Suprapubic skin (tissue), 4 donors: ENCODE measurements at regions not wholly inside any gene's neighbourhood (a gene's known extent, or its start where the extent isn't known, plus 50 kb on each side); places are given as distances from the start of the nearest gene placed in this dataset.

Experiments used
- POLR2A ChIP-seq, 2 donors: fragments of 450-650 bp; IDR thresholded peaks; one replicate each; pipeline ENCODE4 v1.6.1; 2017; ENCODE audit warnings: antibody characterized with exemption in 2 of 2, mild to moderate bottlenecking in 2 of 2, moderate library complexity in 2 of 2
- POLR2AphosphoS5 ChIP-seq, 3 donors: sonication (generic); formaldehyde crosslinking; IDR thresholded peaks; one replicate each; pipeline ENCODE4 v1.6.1; 2017; ENCODE audit warnings: antibody characterized with exemption in 3 of 3
- TF ChIP-seq, protein P1 (sequence below), 2 donors: fragments of 200-600 bp in 1 of 2; fragments of 450-650 bp in 1 of 2; sonication (generic) in 1 of 2; IDR thresholded peaks; one replicate each; pipeline ENCODE4 v1.5.1; 2016 to 2019; ENCODE audit warnings: antibody characterized with exemption in 2 of 2, mild to moderate bottlenecking in 1 of 2, moderate library complexity in 1 of 2

DNA sequence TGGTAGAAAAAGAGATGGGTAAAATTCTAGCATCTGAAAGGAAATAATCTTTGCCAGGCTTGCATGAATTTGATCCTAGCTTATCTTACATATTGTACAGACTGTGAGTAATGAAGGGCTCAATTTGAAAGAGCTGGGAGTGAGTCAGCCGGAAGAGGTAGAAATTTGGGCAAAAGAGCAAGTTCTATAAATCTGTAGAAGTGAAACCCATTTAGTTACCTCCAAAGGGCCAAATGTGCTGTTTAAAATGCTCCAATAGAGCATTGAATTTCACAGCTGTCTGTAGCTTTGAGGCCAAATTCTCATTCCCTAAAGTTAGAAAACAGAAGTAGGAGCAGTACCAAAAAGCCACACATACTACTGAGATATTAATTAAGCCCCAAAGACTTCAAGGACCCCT lies 466.1 kb downstream of the BTBD3 start:
- TF ChIP-seq, protein P1, sequence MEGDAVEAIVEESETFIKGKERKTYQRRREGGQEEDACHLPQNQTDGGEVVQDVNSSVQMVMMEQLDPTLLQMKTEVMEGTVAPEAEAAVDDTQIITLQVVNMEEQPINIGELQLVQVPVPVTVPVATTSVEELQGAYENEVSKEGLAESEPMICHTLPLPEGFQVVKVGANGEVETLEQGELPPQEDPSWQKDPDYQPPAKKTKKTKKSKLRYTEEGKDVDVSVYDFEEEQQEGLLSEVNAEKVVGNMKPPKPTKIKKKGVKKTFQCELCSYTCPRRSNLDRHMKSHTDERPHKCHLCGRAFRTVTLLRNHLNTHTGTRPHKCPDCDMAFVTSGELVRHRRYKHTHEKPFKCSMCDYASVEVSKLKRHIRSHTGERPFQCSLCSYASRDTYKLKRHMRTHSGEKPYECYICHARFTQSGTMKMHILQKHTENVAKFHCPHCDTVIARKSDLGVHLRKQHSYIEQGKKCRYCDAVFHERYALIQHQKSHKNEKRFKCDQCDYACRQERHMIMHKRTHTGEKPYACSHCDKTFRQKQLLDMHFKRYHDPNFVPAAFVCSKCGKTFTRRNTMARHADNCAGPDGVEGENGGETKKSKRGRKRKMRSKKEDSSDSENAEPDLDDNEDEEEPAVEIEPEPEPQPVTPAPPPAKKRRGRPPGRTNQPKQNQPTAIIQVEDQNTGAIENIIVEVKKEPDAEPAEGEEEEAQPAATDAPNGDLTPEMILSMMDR (IDR thresholded peaks at IDR 0.05), result no peak
- TF ChIP-seq POLR2AphosphoS5 (IDR thresholded peaks at IDR 0.05) (no peak), POLR2A (IDR thresholded peaks at IDR 0.05) (no peak)
